ENCODE measurements at regions not wholly inside any gene's neighbourhood (a gene's known extent, or its start where the extent isn't known, plus 50 kb on each side); places are given as distances from the start of the nearest gene placed in this dataset.

DNA sequence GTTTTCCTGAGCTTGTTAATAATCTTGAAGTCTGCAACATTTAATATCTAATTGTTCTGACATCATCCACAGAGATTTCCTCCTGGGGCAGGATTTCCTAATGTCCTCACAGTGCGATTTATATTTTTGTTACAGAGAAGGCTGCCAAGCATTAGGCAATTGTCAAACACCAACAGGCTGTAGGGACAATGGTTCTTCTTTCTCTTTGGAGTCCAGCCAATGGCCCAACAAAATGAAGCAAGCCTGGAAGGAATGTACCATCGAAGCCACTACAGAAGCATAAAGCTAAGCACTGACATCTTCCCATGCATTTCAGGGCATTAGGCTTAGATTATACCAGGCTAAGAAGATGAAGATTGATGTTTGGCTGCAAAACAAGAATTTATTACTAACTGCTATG lies 173.0 kb upstream of the FRMD4B start:
- WGBS, 2 donors: 25 to 33% methylated on average over 2 of the region's 2 CpGs
- no peaks in the 10 kb centered on the region for H3K36me3 ChIP-seq (ENCODE audit: control insufficient read depth in 1 of 2, insufficient read depth in 2 of 2, low read length in 1 of 2)
- H3K4me3 ChIP-seq (ENCODE audit: low read length in 2 of 2): no peak overlapping the region
- peaks cover 0 to 1% of the 10 kb centered on the region in 2 donors for H3K4me1 ChIP-seq (ENCODE audit: control insufficient read depth in 1 of 2, insufficient read depth in 2 of 2, low read length in 2 of 2)
- no peak overlapping the region for H3K27ac ChIP-seq (ENCODE audit: low read depth in 1 of 2, low read length in 2 of 2)
- intact Hi-C loops (cut with DNase I): no loop called here
- H3K27me3 ChIP-seq (ENCODE audit: control insufficient read depth in 1 of 2, insufficient read depth in 2 of 2, low read length in 1 of 2): no peaks in the 10 kb centered on the region
- ATAC-seq (ENCODE audit: low FRiP score) (peak; percentile 71), DNase-seq (no peak)
- H3K9me3 ChIP-seq (ENCODE audit: control insufficient read depth, low read length): no peaks in the 10 kb centered on the region

DNA sequence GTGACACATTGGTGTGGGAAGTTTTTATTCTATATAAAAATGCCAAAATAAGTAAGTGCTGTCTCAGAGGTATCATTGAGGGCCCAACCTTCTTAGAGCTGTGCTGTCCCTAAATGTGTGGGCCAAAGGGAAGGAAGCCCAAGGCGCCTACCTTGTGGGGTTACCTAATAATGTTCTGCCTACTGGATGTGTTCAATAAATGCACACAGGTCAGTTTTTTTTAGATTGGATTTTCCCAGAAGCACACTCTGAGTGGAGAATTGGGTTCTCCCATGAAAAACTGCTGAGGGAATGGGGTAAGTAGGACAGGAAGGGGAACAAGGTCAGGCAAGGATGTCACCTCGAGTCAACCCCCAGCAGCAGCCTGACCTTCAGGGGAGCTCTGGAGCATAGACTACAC lies 168.7 kb upstream of the FRMD4B start:
- intact Hi-C loops (cut with DNase I): no loop called here
- DNase-seq: no peak
- H3K9me3 ChIP-seq (ENCODE audit: control insufficient read depth, low read length): peaks cover 1% of the 10 kb centered on the region
- H3K4me1 ChIP-seq (ENCODE audit: control insufficient read depth in 1 of 2, insufficient read depth in 2 of 2, low read length in 2 of 2): no peaks in the 10 kb centered on the region
- H3K27me3 ChIP-seq (ENCODE audit: control insufficient read depth in 1 of 2, insufficient read depth in 2 of 2, low read length in 1 of 2): peaks cover 0 to 2% of the 10 kb centered on the region in 2 donors
- WGBS, 2 donors: 91 to 92% methylated on average over 2 of the region's 2 CpGs
- H3K27ac ChIP-seq (ENCODE audit: low read depth in 1 of 2, low read length in 2 of 2): no peak overlapping the region
- no peak for ATAC-seq (ENCODE audit: low FRiP score)
- H3K36me3 ChIP-seq (ENCODE audit: control insufficient read depth in 1 of 2, insufficient read depth in 2 of 2, low read length in 1 of 2): no peaks in the 10 kb centered on the region
- no peak overlapping the region for H3K4me3 ChIP-seq (ENCODE audit: low read length in 2 of 2)

DNA sequence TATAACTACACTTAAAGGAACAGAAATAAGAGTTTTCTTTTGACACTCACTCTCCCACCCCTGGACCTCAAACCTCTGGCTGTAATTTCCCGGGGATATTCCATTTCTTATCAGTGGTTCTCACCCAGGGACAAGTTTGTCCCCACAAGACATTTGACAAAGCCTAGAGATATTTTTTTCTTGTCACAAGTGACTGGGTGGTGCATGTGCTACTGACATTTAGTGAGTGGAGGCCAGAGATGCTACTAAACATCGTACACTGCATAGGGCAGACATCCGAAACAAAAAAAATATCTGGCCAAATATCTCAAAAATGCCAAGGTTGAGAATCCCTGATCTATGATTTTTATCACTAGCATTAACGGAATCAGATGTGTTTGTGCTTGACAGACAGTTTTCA lies 168.0 kb upstream of the FRMD4B start:
- no peaks in the 10 kb centered on the region for H3K36me3 ChIP-seq (ENCODE audit: control insufficient read depth in 1 of 2, insufficient read depth in 2 of 2, low read length in 1 of 2)
- H3K27ac ChIP-seq (ENCODE audit: low read depth in 1 of 2, low read length in 2 of 2): no peak overlapping the region
- ATAC-seq (ENCODE audit: low FRiP score) (no peak), DNase-seq (no peak)
- H3K9me3 ChIP-seq (ENCODE audit: control insufficient read depth, low read length): peaks cover 1% of the 10 kb centered on the region
- no peak overlapping the region for H3K4me3 ChIP-seq (ENCODE audit: low read length in 2 of 2)
- intact Hi-C loops (cut with DNase I): no loop called here
- 75 to 78% methylated on average over 4 of the region's 4 CpGs for WGBS, 2 donors
- no peaks in the 10 kb centered on the region for H3K4me1 ChIP-seq (ENCODE audit: control insufficient read depth in 1 of 2, insufficient read depth in 2 of 2, low read length in 2 of 2)
- peaks cover 0 to 2% of the 10 kb centered on the region in 2 donors for H3K27me3 ChIP-seq (ENCODE audit: control insufficient read depth in 1 of 2, insufficient read depth in 2 of 2, low read length in 1 of 2)

DNA sequence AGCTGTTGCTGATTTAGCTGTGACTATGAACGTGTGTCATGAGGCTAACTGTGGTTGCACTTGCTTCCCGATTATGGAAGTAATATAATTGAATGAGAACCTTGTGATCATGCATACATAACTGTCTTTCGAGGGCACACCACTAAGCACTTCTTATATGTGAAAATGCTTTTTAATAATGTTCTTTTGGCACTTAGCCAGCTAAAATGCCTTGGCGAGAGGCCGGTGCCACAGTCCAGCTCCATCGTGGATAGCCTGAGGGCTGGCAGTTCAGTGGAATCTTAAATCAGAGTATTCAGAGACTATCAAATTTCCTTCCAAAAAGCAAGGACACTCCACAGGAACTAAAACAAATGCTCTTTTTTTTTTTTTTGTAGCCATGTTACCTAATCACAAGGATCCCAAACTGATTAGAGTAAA lies 161.6 kb upstream of the FRMD4B start:
- H3K4me1 ChIP-seq (ENCODE audit: control insufficient read depth in 1 of 2, insufficient read depth in 2 of 2, low read length in 2 of 2): no peaks in the 10 kb centered on the region
- no peak overlapping the region for H3K4me3 ChIP-seq (ENCODE audit: low read length in 2 of 2)
- intact Hi-C loops (cut with DNase I): no loop called here
- no peak overlapping the region for H3K27ac ChIP-seq (ENCODE audit: low read depth in 1 of 2, low read length in 2 of 2)
- no peak for ATAC-seq (ENCODE audit: low FRiP score)
- H3K36me3 ChIP-seq (ENCODE audit: control insufficient read depth in 1 of 2, insufficient read depth in 2 of 2, low read length in 1 of 2): no peaks in the 10 kb centered on the region
- 56 to 58% methylated on average over 6 of the region's 6 CpGs for WGBS, 2 donors
- no peak for DNase-seq
- peaks cover 0 to 2% of the 10 kb centered on the region in 2 donors for H3K27me3 ChIP-seq (ENCODE audit: control insufficient read depth in 1 of 2, insufficient read depth in 2 of 2, low read length in 1 of 2)
- H3K9me3 ChIP-seq (ENCODE audit: control insufficient read depth, low read length): peaks cover 3% of the 10 kb centered on the region

DNA sequence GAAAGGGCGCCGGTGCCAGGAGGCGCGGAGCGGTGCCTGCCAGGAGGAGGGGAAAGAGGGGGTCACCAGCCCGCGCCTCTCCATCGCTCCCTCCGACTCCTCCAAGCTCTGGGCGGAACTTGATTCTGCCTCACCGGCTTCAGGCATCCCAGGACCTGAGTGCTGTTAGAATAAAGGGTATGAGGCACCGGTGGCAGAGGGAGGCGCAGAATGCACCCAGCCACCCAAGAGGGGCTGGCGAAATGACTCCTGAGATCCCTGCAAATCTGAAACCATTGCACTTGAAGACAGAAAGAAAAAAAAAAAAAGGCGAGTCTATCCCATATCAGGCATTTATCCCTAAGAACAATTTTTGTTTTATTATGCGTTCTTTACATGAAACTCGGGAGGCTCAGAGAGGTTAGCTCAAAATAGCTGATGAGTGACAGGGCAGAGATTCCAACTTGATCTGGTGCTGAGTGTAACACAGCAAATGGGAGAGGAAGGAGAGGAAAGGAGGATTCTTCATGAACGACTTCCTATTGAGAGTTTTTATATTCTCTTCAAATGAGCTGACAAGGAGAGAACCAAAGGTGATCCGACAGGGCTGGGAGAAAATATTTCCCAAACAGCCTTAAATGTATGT lies 157.0 kb upstream of the FRMD4B start:
- ATAC-seq (ENCODE audit: low FRiP score) (peak; percentile 7), DNase-seq (no peak)
- H3K9me3 ChIP-seq (ENCODE audit: control insufficient read depth, low read length): peaks cover 1% of the 10 kb centered on the region
- intact Hi-C loops (cut with DNase I): no loop called here
- H3K36me3 ChIP-seq (ENCODE audit: control insufficient read depth in 1 of 2, insufficient read depth in 2 of 2, low read length in 1 of 2): no peaks in the 10 kb centered on the region
- H3K27me3 ChIP-seq (ENCODE audit: control insufficient read depth in 1 of 2, insufficient read depth in 2 of 2, low read length in 1 of 2): no peaks in the 10 kb centered on the region
- H3K4me3 ChIP-seq (ENCODE audit: low read length in 2 of 2): no peak overlapping the region
- H3K4me1 ChIP-seq (ENCODE audit: control insufficient read depth in 1 of 2, insufficient read depth in 2 of 2, low read length in 2 of 2): no peaks in the 10 kb centered on the region
- H3K27ac ChIP-seq (ENCODE audit: low read depth in 1 of 2, low read length in 2 of 2): no peak overlapping the region
- WGBS, 2 donors: 10 to 13% methylated on average over 19 of the region's 19 CpGs

DNA sequence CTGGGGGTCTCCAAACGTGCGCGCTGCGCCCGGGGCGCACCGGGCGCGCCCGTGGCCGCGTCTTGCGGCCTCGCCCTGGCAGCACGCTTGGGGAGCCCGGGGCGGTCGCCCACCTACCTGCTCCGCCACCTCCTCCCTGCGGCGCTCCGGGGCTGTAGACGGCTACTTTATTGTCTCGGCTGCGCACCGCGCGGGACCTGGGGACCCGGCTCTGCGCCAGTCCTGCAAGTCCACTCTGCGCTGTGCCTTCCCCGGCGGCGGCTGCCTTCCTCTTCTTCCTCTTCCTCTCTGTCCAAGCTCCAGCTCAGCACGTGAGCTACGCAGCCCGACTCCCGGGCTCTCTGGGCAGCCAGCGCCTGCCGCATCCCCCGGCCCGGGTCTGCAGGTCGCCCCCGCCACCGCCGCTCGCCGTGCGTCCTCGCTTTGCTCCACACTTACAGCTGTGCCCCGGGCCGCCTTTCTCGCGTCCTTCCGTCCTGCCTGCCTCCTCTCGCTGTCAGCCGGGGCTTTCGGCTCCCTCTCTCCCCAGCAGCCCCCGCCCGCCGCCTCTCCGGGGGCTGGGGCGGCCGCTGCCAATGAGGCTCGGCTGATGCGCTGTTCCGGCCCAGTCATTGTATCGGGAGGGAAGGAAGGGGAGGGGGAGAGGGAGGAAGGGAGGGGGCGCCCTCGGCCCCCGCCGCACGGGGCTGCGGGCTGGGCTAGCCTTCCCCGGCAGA lies 156.4 kb upstream of the FRMD4B start:
- intact Hi-C loops (cut with DNase I): no loop called here
- peaks cover 1% of the 10 kb centered on the region for H3K9me3 ChIP-seq (ENCODE audit: control insufficient read depth, low read length)
- H3K4me1 ChIP-seq (ENCODE audit: control insufficient read depth in 1 of 2, insufficient read depth in 2 of 2, low read length in 2 of 2): no peaks in the 10 kb centered on the region
- ATAC-seq (ENCODE audit: low FRiP score) (peak; percentile 50), DNase-seq (peak; percentile 63 to 76)
- 1% methylated on average over 62 to 75 of the region's 75 CpGs for WGBS, 2 donors
- H3K36me3 ChIP-seq (ENCODE audit: control insufficient read depth in 1 of 2, insufficient read depth in 2 of 2, low read length in 1 of 2): no peaks in the 10 kb centered on the region
- H3K27ac ChIP-seq (ENCODE audit: low read depth in 1 of 2, low read length in 2 of 2): no peak overlapping the region
- no peak overlapping the region for H3K4me3 ChIP-seq (ENCODE audit: low read length in 2 of 2)
- H3K27me3 ChIP-seq (ENCODE audit: control insufficient read depth in 1 of 2, insufficient read depth in 2 of 2, low read length in 1 of 2): no peaks in the 10 kb centered on the region

DNA sequence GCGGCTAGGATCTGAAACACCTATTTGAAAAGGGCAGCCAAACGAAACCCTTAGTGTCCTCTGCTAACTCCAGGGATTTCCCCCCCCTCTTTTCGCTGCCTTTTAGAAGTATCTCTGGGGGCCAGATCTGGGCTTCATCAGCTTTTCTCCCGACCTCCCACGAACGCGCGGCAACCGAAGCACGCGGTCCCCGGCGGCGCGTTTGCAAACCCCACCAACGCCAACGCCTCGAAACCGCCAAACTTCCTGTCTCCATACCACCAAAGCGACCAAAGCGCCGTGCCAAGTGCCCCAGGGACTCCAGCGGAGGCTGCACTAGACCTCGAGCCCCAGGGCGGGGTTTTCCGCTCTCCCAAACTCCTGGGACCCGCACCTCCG lies 155.8 kb upstream of the FRMD4B start:
- ATAC-seq (ENCODE audit: low FRiP score) (peak; percentile 7), DNase-seq (peak in 1 of 2 donors; percentile 63)
- H3K36me3 ChIP-seq (ENCODE audit: control insufficient read depth in 1 of 2, insufficient read depth in 2 of 2, low read length in 1 of 2): no peaks in the 10 kb centered on the region
- no peak overlapping the region for H3K27ac ChIP-seq (ENCODE audit: low read depth in 1 of 2, low read length in 2 of 2)
- H3K9me3 ChIP-seq (ENCODE audit: control insufficient read depth, low read length): peaks cover 1% of the 10 kb centered on the region
- intact Hi-C loops (cut with DNase I): no loop called here
- WGBS, 2 donors: 1% methylated on average over 28 of the region's 28 CpGs
- no peaks in the 10 kb centered on the region for H3K4me1 ChIP-seq (ENCODE audit: control insufficient read depth in 1 of 2, insufficient read depth in 2 of 2, low read length in 2 of 2)
- H3K27me3 ChIP-seq (ENCODE audit: control insufficient read depth in 1 of 2, insufficient read depth in 2 of 2, low read length in 1 of 2): no peaks in the 10 kb centered on the region
- no peak overlapping the region for H3K4me3 ChIP-seq (ENCODE audit: low read length in 2 of 2)

DNA sequence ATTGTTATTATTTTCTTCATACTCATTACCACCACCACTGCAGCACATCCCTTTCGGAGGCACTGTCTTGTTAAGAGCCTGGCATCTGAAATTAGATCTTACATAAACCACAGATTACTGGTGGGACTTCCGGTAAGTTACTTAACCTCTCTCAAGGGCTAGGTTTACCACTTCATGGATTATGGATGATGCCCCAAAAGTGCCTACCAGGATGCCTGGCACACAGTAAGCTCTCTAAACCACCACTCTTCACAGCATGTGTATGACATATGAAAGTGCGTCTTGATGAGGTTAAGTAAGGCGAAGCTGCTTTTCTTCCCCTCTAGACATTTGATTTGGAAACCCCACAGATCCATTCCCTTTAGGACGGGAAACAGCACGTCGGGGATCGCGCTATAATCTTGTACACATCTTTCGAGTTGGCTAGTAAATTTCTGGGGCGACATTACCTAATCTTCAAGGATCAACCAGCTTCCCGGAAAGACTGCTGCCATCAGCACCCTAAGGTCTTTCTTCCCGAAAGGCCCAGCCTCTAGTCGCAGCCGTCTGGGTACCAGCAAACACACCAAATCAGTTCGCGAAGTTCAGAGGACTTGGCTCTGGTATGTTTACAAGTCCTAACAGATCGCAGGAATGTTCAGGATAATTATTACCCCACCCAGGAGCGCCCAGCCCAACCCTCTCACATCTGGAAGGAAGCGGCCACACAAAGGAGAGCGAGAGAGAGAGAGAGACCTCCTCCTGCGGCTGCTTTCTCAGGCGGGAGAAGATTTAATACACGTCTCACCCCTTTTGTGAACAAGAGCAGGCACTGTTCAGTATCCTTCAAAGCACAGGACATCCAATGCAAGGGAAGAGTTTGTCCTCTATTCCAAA lies 155.1 kb upstream of the FRMD4B start:
- 38 to 40% methylated on average over 24 of the region's 24 CpGs for WGBS, 2 donors
- H3K9me3 ChIP-seq (ENCODE audit: control insufficient read depth, low read length): peaks cover 1% of the 10 kb centered on the region
- intact Hi-C loops (cut with DNase I): no loop called here
- H3K27ac ChIP-seq (ENCODE audit: low read depth in 1 of 2, low read length in 2 of 2): no peak overlapping the region
- H3K27me3 ChIP-seq (ENCODE audit: control insufficient read depth in 1 of 2, insufficient read depth in 2 of 2, low read length in 1 of 2): no peaks in the 10 kb centered on the region
- H3K4me3 ChIP-seq (ENCODE audit: low read length in 2 of 2): no peak overlapping the region
- DNase-seq (no peak), ATAC-seq (ENCODE audit: low FRiP score) (no peak)
- H3K36me3 ChIP-seq (ENCODE audit: control insufficient read depth in 1 of 2, insufficient read depth in 2 of 2, low read length in 1 of 2): no peaks in the 10 kb centered on the region
- H3K4me1 ChIP-seq (ENCODE audit: control insufficient read depth in 1 of 2, insufficient read depth in 2 of 2, low read length in 2 of 2): no peaks in the 10 kb centered on the region

Measured in aorta (tissue), 5 donors.